Mesenchymal stem cell (in vitro differentiated cells and primary cell): ENCODE measurements at regions not wholly inside any gene's neighbourhood (a gene's known extent, or its start where the extent isn't known, plus 50 kb on each side); places are given as distances from the start of the nearest gene placed in this dataset.

Experiments
- DNase-seq: peaks from one replicate; pipeline ENCODE4 v3.0.0-alpha.2; 2013
- H2AFZ ChIP-seq: one replicate; pipeline ENCODE4 v1.6.1; 2013; ENCODE audit warnings: low read depth, mild to moderate bottlenecking, control low read depth, inconsistent platforms, low read length, moderate library complexity
- H2AK5ac ChIP-seq: 2 replicates; pipeline ENCODE4 v1.6.1; 2013; ENCODE audit warnings: low read length, moderate library complexity, mild to moderate bottlenecking, inconsistent platforms; ENCODE audit not compliant: severe bottlenecking
- H2BK120ac ChIP-seq: one replicate; pipeline ENCODE4 v1.6.1; 2013; ENCODE audit warnings: low read depth, mild to moderate bottlenecking, inconsistent platforms, low read length, moderate library complexity
- H2BK12ac ChIP-seq, 2 experiments: one replicate each; pipeline ENCODE4 v1.6.1; 2013; ENCODE audit warnings: inconsistent platforms in 2 of 2, low read length in 2 of 2, mild to moderate bottlenecking in 2 of 2, moderate library complexity in 2 of 2, control low read depth in 1 of 2
- H2BK15ac ChIP-seq: one replicate; pipeline ENCODE4 v1.6.1; 2013; ENCODE audit warnings: mild to moderate bottlenecking, low read depth, inconsistent platforms; ENCODE audit not compliant: poor library complexity, severe bottlenecking
- H2BK5ac ChIP-seq: 2 replicates; pipeline ENCODE4 v1.6.1; 2013; ENCODE audit warnings: low read depth, mild to moderate bottlenecking, low read length, control low read depth, inconsistent platforms; ENCODE audit not compliant: poor library complexity, severe bottlenecking
- H3K14ac ChIP-seq, 2 experiments: one replicate each; pipeline ENCODE4 v1.6.1; 2013; ENCODE audit warnings: inconsistent platforms in 2 of 2, low read length in 2 of 2, control low read depth in 1 of 2, mild to moderate bottlenecking in 1 of 2, moderate library complexity in 1 of 2
- H3K18ac ChIP-seq, 2 experiments: one replicate each; pipeline ENCODE4 v1.6.1; 2013; ENCODE audit warnings: inconsistent platforms in 2 of 2, low read length in 2 of 2, control low read depth in 1 of 2, low read depth in 1 of 2, mild to moderate bottlenecking in 1 of 2
- H3K23ac ChIP-seq, 2 experiments: one replicate each; pipeline ENCODE4 v1.6.1; 2013; ENCODE audit warnings: inconsistent platforms in 2 of 2, low read length in 2 of 2, mild to moderate bottlenecking in 2 of 2, moderate library complexity in 2 of 2, control low read depth in 1 of 2
- H3K27ac ChIP-seq: 2 replicates; pipeline ENCODE4 v1.5.1; 2013; ENCODE audit warnings: mild to moderate bottlenecking, moderate library complexity, low read length, control low read depth, inconsistent platforms; ENCODE audit not compliant: poor library complexity, severe bottlenecking
- H3K27me3 ChIP-seq, 2 experiments: 2 replicates each; pipeline versions ENCODE4 v1.6.1 to v1.7.0; 2013; ENCODE audit warnings: low read length in 2 of 2, mild to moderate bottlenecking in 2 of 2, moderate library complexity in 2 of 2, control low read depth in 1 of 2, inconsistent platforms in 1 of 2; ENCODE audit not compliant: control insufficient read depth in 1 of 2, insufficient read depth in 1 of 2
- H3K36me3 ChIP-seq, 2 experiments: 2 replicates each; pipeline versions ENCODE4 v1.6.1 to v1.7.0; 2013; ENCODE audit warnings: low read length in 2 of 2, control low read depth in 1 of 2, inconsistent platforms in 1 of 2, low read depth in 1 of 2, mild to moderate bottlenecking in 1 of 2; ENCODE audit not compliant: insufficient read depth in 2 of 2, control insufficient read depth in 1 of 2
- H3K4ac ChIP-seq, 2 experiments: one replicate each; pipeline ENCODE4 v1.6.1; 2013; ENCODE audit warnings: inconsistent platforms in 2 of 2, low read length in 2 of 2, mild to moderate bottlenecking in 2 of 2, moderate library complexity in 2 of 2, control low read depth in 1 of 2, low read depth in 1 of 2
- H3K4me1 ChIP-seq: 2 replicates; pipeline ENCODE4 v1.6.1; 2013; ENCODE audit warnings: low read depth, low read length, control low read depth; ENCODE audit not compliant: control insufficient read depth, insufficient read depth
- H3K4me2 ChIP-seq: 2 replicates; pipeline ENCODE4 v1.6.1; 2013; ENCODE audit warnings: low read length, mild to moderate bottlenecking, inconsistent platforms; ENCODE audit not compliant: poor library complexity, severe bottlenecking
- H3K4me3 ChIP-seq, 2 experiments: 2 replicates each; pipeline versions ENCODE4 v1.5.1 to v1.7.0; 2013; ENCODE audit warnings: low read length in 2 of 2, mild to moderate bottlenecking in 2 of 2, control low read depth in 1 of 2, low read depth in 1 of 2; ENCODE audit not compliant: insufficient read depth in 1 of 2
- H3K79me1 ChIP-seq: replicated peaks from 2 replicates; pipeline ENCODE4 v1.6.1; 2013; ENCODE audit warnings: mild to moderate bottlenecking, control low read depth, low read length, inconsistent platforms; ENCODE audit not compliant: poor library complexity, severe bottlenecking
- H3K9ac ChIP-seq: 2 replicates; pipeline ENCODE4 v1.7.0; 2013; ENCODE audit warnings: mild to moderate bottlenecking, low read length, moderate library complexity
- H3K9me3 ChIP-seq: 2 replicates; pipeline ENCODE4 v1.7.0; 2013; ENCODE audit warnings: mild to moderate bottlenecking, low read length; ENCODE audit not compliant: control insufficient read depth
- H4K8ac ChIP-seq: one replicate; pipeline ENCODE4 v1.6.1; 2013; ENCODE audit warnings: inconsistent platforms, mild to moderate bottlenecking, low read length, moderate library complexity
- H4K91ac ChIP-seq: one replicate; pipeline ENCODE4 v1.6.1; 2013; ENCODE audit warnings: mild to moderate bottlenecking, low read length, inconsistent platforms
- WGBS: methylation state at CpG from one replicate; pipeline ENCODE4 v1.1.7; 2013; ENCODE audit warnings: mixed read lengths; 5-methylcytosine and 5-hydroxymethylcytosine counted together

DNA sequence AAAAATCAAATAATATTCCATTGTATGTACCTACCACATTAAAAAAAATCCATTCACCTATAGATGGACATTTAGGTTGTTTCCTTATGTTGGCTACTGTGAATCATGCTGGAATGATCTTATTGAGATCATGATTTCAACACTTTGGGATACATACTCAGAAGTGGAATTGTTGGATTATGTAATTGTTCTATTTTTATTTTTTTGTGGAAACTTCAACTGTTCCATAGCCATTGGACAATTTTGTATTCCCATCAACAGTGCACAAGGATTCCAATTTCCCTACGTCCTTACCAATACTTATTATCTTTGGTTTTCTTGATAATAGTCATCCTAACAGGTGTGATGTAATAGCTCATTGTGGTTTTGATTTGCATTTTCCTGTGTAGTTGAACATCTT is 834.0 kb downstream of the MAFB start:
- Histone ChIP-seq H3K4me2 (no peak overlapping the region), H3K4ac (no peak overlapping the region), H2BK5ac (no peak overlapping the region), H4K91ac (no peak overlapping the region), H3K23ac (no peak overlapping the region), H2AFZ (no peak overlapping the region), H3K9me3 (no peaks in the 10 kb centered on the region), H3K18ac (no peak overlapping the region), H3K27me3 (no peaks in the 10 kb centered on the region), H3K36me3 (no peaks in the 10 kb centered on the region), H3K9ac (no peak overlapping the region), H3K4me3 (peak overlapping the region in 1 of 2 experiments; percentile 10), H2AK5ac (no peak overlapping the region), H2BK15ac (no peak overlapping the region), H2BK12ac (no peak overlapping the region), H3K14ac (no peak overlapping the region), H3K79me1 (no peaks in the 10 kb centered on the region), H4K8ac (no peak overlapping the region), H2BK120ac (no peak overlapping the region), H3K27ac (no peak overlapping the region), H3K4me1 (peaks cover 5% of the 10 kb centered on the region)
- no peak for DNase-seq
- WGBS: no CpG with 5 or more reads among the region's 1 CpG

DNA sequence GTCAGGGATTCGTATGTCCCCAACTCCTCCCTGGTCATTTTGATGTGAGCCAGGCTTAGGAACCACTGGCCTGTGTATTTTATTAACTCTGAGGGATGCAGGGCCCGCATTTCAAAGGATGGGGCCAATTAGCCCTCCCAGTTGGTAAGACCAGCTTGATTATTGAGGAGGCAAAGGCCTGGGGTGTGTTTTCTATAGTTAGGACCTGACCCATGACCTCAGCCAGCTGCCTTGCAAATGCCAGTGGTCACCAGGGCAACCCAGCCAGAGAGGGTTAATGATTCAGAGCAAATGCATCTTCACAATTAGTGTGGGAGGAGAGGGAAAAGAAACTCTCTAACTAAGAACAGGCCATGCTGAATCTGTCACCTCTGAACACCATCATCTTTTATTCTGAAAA is 835.4 kb downstream of the MAFB start:
- Histone ChIP-seq H2AFZ (no peak overlapping the region), H2BK120ac (no peak overlapping the region), H2BK12ac (no peak overlapping the region), H3K4me1 (peaks cover 11% of the 10 kb centered on the region), H3K9ac (peak overlapping the region; percentile 57), H3K4me2 (no peak overlapping the region), H3K4me3 (peak overlapping the region in 1 of 2 experiments; percentile 10), H3K27me3 (no peaks in the 10 kb centered on the region), H2BK15ac (peak overlapping the region; percentile 40), H2BK5ac (no peak overlapping the region), H3K9me3 (no peaks in the 10 kb centered on the region), H2AK5ac (no peak overlapping the region), H3K14ac (no peak overlapping the region), H3K4ac (no peak overlapping the region), H3K18ac (no peak overlapping the region), H3K23ac (no peak overlapping the region), H4K91ac (no peak overlapping the region), H4K8ac (no peak overlapping the region), H3K36me3 (no peaks in the 10 kb centered on the region), H3K79me1 (no peaks in the 10 kb centered on the region), H3K27ac (peak overlapping the region; percentile 8)
- DNase-seq: peak; percentile 59
- WGBS: 51% methylated on average over 2 of the region's 2 CpGs

DNA sequence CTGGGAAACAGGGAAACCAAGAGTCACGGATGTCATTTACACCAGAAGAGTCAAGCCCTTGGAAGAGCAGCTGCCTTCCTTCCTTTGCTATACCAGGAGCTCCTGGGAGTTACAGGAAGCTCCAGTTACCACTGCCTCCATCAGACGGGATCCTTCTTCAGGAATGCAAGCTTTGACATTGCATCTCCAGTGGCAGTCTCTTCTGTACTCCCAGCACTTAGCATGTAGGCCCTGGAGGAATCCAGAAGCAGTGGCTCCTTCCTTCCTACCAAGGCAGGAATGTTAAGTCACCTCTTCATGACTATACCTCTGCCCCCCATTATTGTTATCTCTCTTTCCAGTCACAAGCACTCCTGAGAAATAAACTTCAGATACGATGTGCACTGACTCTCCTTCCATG is 836.0 kb downstream of the MAFB start:
- H3K79me1 ChIP-seq: no peaks in the 10 kb centered on the region
- H3K36me3 ChIP-seq: no peaks in the 10 kb centered on the region
- no peak overlapping the region for H3K18ac ChIP-seq
- no peak overlapping the region for H3K14ac ChIP-seq
- DNase-seq: no peak
- no peak overlapping the region for H2BK120ac ChIP-seq
- H4K8ac ChIP-seq: no peak overlapping the region
- H3K9ac ChIP-seq: peak overlapping the region; percentile 57
- no peaks in the 10 kb centered on the region for H3K27me3 ChIP-seq
- H2BK5ac ChIP-seq: no peak overlapping the region
- no peak overlapping the region for H2AK5ac ChIP-seq
- H3K4ac ChIP-seq: no peak overlapping the region
- H3K4me2 ChIP-seq: no peak overlapping the region
- no peak overlapping the region for H3K27ac ChIP-seq
- no peak overlapping the region for H2AFZ ChIP-seq
- H2BK15ac ChIP-seq: no peak overlapping the region
- H3K4me1 ChIP-seq: peaks cover 11% of the 10 kb centered on the region
- no peak overlapping the region for H2BK12ac ChIP-seq
- H3K9me3 ChIP-seq: no peaks in the 10 kb centered on the region
- 67% methylated on average over 3 of the region's 3 CpGs for WGBS
- no peak overlapping the region for H4K91ac ChIP-seq
- H3K23ac ChIP-seq: no peak overlapping the region
- peak overlapping the region in 1 of 2 experiments; percentile 10 for H3K4me3 ChIP-seq

DNA sequence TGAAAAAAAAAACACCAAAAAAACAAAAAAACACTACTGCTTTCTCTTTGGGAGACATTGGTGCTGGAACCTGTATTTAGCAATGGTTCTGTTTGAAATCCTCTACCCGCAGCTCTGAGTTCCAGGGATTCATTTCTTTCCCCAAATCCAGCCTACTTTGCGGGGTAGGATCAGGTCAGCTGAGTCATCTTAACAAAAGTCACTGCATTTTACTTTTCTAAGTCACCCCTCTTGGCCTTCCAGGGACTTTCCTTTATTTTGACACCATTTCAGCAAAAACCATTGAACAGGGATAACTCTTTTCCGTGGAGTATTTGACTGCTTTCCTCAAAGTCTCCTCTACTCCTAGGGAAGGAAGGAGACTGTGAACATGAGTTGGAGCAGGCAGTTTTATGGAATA is 837.6 kb downstream of the MAFB start:
- Histone ChIP-seq H2AK5ac (no peak overlapping the region), H4K91ac (no peak overlapping the region), H2AFZ (no peak overlapping the region), H3K4me1 (peaks cover 11% of the 10 kb centered on the region), H3K36me3 (no peaks in the 10 kb centered on the region), H3K23ac (no peak overlapping the region), H2BK5ac (no peak overlapping the region), H3K18ac (no peak overlapping the region), H2BK120ac (no peak overlapping the region), H3K9ac (peak overlapping the region; percentile 48), H3K4me3 (no peak overlapping the region), H3K14ac (no peak overlapping the region), H3K79me1 (no peaks in the 10 kb centered on the region), H2BK12ac (no peak overlapping the region), H4K8ac (no peak overlapping the region), H3K27ac (no peak overlapping the region), H3K27me3 (no peaks in the 10 kb centered on the region), H2BK15ac (no peak overlapping the region), H3K4ac (no peak overlapping the region), H3K9me3 (no peaks in the 10 kb centered on the region), H3K4me2 (no peak overlapping the region)
- peak; percentile 31 for DNase-seq
- WGBS: 66% methylated on average over 2 of the region's 3 CpGs
